Neural cell (in vitro differentiated cells): ENCODE measurements at regions not wholly inside any gene's neighbourhood (a gene's known extent, or its start where the extent isn't known, plus 50 kb on each side); places are given as distances from the start of the nearest gene placed in this dataset.
"Not testable (repeated sequence)": the region's sequence is repeated elsewhere in the genome, so short reads cannot be mapped to it uniquely, and the experiment has no call there.

Source experiments
- H2AFZ ChIP-seq: fragments of 200-600, 300-800 bp; sonication (generic), shearing (Covaris generic); 2 replicates; pipeline ENCODE4 v1.6.0; 2014; ENCODE audit warnings: low read depth, mild to moderate bottlenecking, antibody characterized with exemption, low read length, moderate library complexity
- H3F3A ChIP-seq: fragments of 200-600 bp; shearing (Covaris generic); 2 replicates; pipeline ENCODE4 v1.6.1; 2016; ENCODE audit warnings: mild to moderate bottlenecking, moderate library complexity, mixed read lengths, antibody characterized with exemption, low read length; ENCODE audit not compliant: insufficient read depth, poor library complexity, severe bottlenecking
- H3K27ac ChIP-seq: fragments of 200-600, 300-800 bp; sonication (generic), shearing (Covaris generic); 2 replicates; pipeline ENCODE4 v1.5.1; 2014; ENCODE audit warnings: mild to moderate bottlenecking, low read length, moderate library complexity
- H3K27me3 ChIP-seq: fragments of 300-800, 200-600 bp; sonication (generic), shearing (Covaris generic); 2 replicates; pipeline ENCODE4 v1.6.0; 2014; ENCODE audit warnings: mild to moderate bottlenecking, low read depth, low read length, moderate library complexity; ENCODE audit not compliant: insufficient read depth
- H3K36me3 ChIP-seq: fragments of 300-800, 200-600 bp; sonication (generic), shearing (Covaris generic); 2 replicates; pipeline ENCODE4 v1.5.1; 2014; ENCODE audit warnings: mild to moderate bottlenecking, antibody characterized with exemption, low read length, moderate library complexity; ENCODE audit not compliant: insufficient read depth
- H3K4me2 ChIP-seq: fragments of 300-800, 200-600 bp; sonication (generic), shearing (Covaris generic); 2 replicates; pipeline ENCODE4 v1.6.0; 2014; ENCODE audit warnings: mild to moderate bottlenecking, low read length
- H3K4me3 ChIP-seq: fragments of 300-800, 200-600 bp; sonication (generic), shearing (Covaris generic); 2 replicates; pipeline ENCODE4 v1.5.1; 2014; ENCODE audit warnings: mild to moderate bottlenecking, low read length, moderate library complexity
- H3K79me2 ChIP-seq: fragments of 200-600 bp; shearing (Covaris generic); replicated peaks from 2 replicates; pipeline ENCODE4 v1.6.0; 2014; ENCODE audit warnings: mild to moderate bottlenecking, low read length, moderate library complexity; ENCODE audit not compliant: insufficient read depth
- H3K9ac ChIP-seq: fragments of 300-800, 200-600 bp; sonication (generic), shearing (Covaris generic); 2 replicates; pipeline ENCODE4 v1.6.1; 2016; ENCODE audit warnings: mild to moderate bottlenecking, low read length, mixed read lengths
- H3K9me2 ChIP-seq: fragments of 200-600 bp; shearing (Covaris generic); 2 replicates; pipeline ENCODE4 v1.6.1; 2016; ENCODE audit warnings: mild to moderate bottlenecking, low read length, mixed read lengths; ENCODE audit not compliant: insufficient read depth
- H3K9me3 ChIP-seq: fragments of 200-600, 300-800 bp; sonication (generic), shearing (Covaris generic); 2 replicates; pipeline ENCODE4 v1.6.1; 2016; ENCODE audit warnings: mild to moderate bottlenecking, mixed run types, low read length, moderate library complexity, mixed read lengths
- H4K20me1 ChIP-seq: fragments of 200-600 bp; shearing (Covaris generic); 2 replicates; pipeline ENCODE4 v1.6.1; 2016; ENCODE audit warnings: mild to moderate bottlenecking, mixed run types; ENCODE audit not compliant: insufficient read depth
- CTCF ChIP-seq: fragments of 450-650 bp; IDR thresholded peaks from 2 replicates; pipeline ENCODE4 v1.5.1; 2014; ENCODE audit warnings: antibody characterized with exemption, mild to moderate bottlenecking, moderate library complexity; ENCODE audit not compliant: poor library complexity, severe bottlenecking
- EP300 ChIP-seq: fragments of 450-650 bp; conservative IDR thresholded peaks from 2 replicates; pipeline ENCODE4 v1.6.1; 2014; ENCODE audit warnings: antibody characterized with exemption, mild to moderate bottlenecking, moderate library complexity; ENCODE audit not compliant: poor library complexity, severe bottlenecking
- EZH2 ChIP-seq: fragments of 200-600, 300-800 bp; shearing (Covaris generic), sonication (generic); IDR thresholded peaks from 2 replicates; pipeline ENCODE4 v1.6.1; 2014; ENCODE audit warnings: antibody characterized with exemption, low read length, borderline replicate concordance, mild to moderate bottlenecking; ENCODE audit not compliant: insufficient read depth, poor library complexity, severe bottlenecking
- MXI1 ChIP-seq: fragments of 450-650 bp; conservative IDR thresholded peaks from 2 replicates; pipeline ENCODE4 v1.6.1; 2014; ENCODE audit warnings: antibody characterized with exemption, mild to moderate bottlenecking; ENCODE audit not compliant: poor library complexity, severe bottlenecking
- POLR2AphosphoS5 ChIP-seq: IDR thresholded peaks from 2 replicates; pipeline ENCODE4 v1.6.1; 2012
- RAD21 ChIP-seq: fragments of 450-650 bp; conservative IDR thresholded peaks from 2 replicates; pipeline ENCODE4 v1.6.1; 2014; ENCODE audit warnings: antibody characterized with exemption, mild to moderate bottlenecking, moderate library complexity
- REST ChIP-seq: IDR thresholded peaks from 2 replicates; pipeline ENCODE4 v1.6.1; 2012; ENCODE audit warnings: borderline replicate concordance
- SMC3 ChIP-seq: fragments of 450-650 bp; conservative IDR thresholded peaks from 2 replicates; pipeline ENCODE4 v1.6.1; 2014; ENCODE audit warnings: antibody characterized with exemption, mild to moderate bottlenecking, moderate library complexity; ENCODE audit not compliant: poor library complexity
- TAF1 ChIP-seq: IDR thresholded peaks from 2 replicates; pipeline ENCODE4 v1.6.1; 2012; ENCODE audit warnings: low read depth

- Histone ChIP-seq H3K9me2 (no peaks in the 10 kb centered on the region), H3F3A (no peaks in the 10 kb centered on the region), H3K27me3 (no peaks in the 10 kb centered on the region), H3K79me2 (no peaks in the 10 kb centered on the region), H3K9me3 (peaks cover 4% of the 10 kb centered on the region), H3K9ac (no peak overlapping the region), H3K4me3 (no peak overlapping the region), H3K27ac (no peak overlapping the region), H3K4me2 (no peak overlapping the region), H3K36me3 (no peaks in the 10 kb centered on the region), H2AFZ (no peak overlapping the region), H4K20me1 (no peaks in the 10 kb centered on the region)
- TF ChIP-seq REST (no peak), SMC3 (no peak), EZH2 (no peak)
Measured at GRCh38 chr6:82801083-82801482, 264.6 kb downstream of the UBE3D start.

GRCh38 chr6:82816243-82816642 lies 249.4 kb downstream of the UBE3D start:
- H3K9me3 ChIP-seq, H3K9ac ChIP-seq, H3K36me3 ChIP-seq, H3K9me2 ChIP-seq, H3K27me3 ChIP-seq, H3K27ac ChIP-seq, H4K20me1 ChIP-seq, H2AFZ ChIP-seq, H3K4me2 ChIP-seq, H3F3A ChIP-seq, H3K4me3 ChIP-seq, H3K79me2 ChIP-seq: not testable (repeated sequence)

GRCh38 chr6:82818727-82819126 lies 246.9 kb downstream of the UBE3D start:
- Histone ChIP-seq H3K27me3 (no peaks in the 10 kb centered on the region), H3K79me2 (no peaks in the 10 kb centered on the region), H3K9ac (no peak overlapping the region), H2AFZ (no peak overlapping the region), H3F3A (no peaks in the 10 kb centered on the region), H3K36me3 (no peaks in the 10 kb centered on the region), H3K27ac (no peak overlapping the region), H4K20me1 (no peaks in the 10 kb centered on the region), H3K9me3 (no peaks in the 10 kb centered on the region), H3K4me3 (no peak overlapping the region), H3K4me2 (no peak overlapping the region), H3K9me2 (no peaks in the 10 kb centered on the region)
- TF ChIP-seq POLR2AphosphoS5, result no peak
- no peak for TF ChIP-seq SMC3
- TF ChIP-seq REST, result no peak
- no peak for TF ChIP-seq EP300
- no peak for TF ChIP-seq CTCF
- no peak for TF ChIP-seq RAD21
- no peak for TF ChIP-seq MXI1
- no peak for TF ChIP-seq EZH2
- no peak for TF ChIP-seq TAF1
